Central memory CD8-positive, alpha-beta T cell (primary cell): ENCODE measurements at regions not wholly inside any gene's neighbourhood (a gene's known extent, or its start where the extent isn't known, plus 50 kb on each side); places are given as distances from the start of the nearest gene placed in this dataset.
"Not testable (repeated sequence)": the region's sequence is repeated elsewhere in the genome, so short reads cannot be mapped to it uniquely, and the experiment has no call there.

ENCODE experiments used
- ATAC-seq: fragments of 150-1000 bp; cut with Tn5 transposase; replicated peaks from 2 replicates; pipeline ENCODE4 v1.10.0; 2022; ENCODE audit warnings: mild to moderate bottlenecking, moderate FRiP score, moderate number of reproducible peaks; ENCODE audit not compliant: poor library complexity, severe bottlenecking; ENCODE audit errors: extremely low read depth
- DNase-seq, 2 donors: peaks; one replicate each; pipeline ENCODE4 v3.0.0; 2021; ENCODE audit warnings: low spot score in 2 of 2
- H3K27ac Mint-ChIP-seq: one replicate; pipeline ENCODE4 v1.8.0; 2022; ENCODE audit warnings: low read depth, mild to moderate bottlenecking, moderate library complexity, mixed read lengths
- H3K27me3 Mint-ChIP-seq: one replicate; pipeline ENCODE4 v1.8.0; 2022; ENCODE audit warnings: mixed read lengths
- H3K36me3 Mint-ChIP-seq: one replicate; pipeline ENCODE4 v1.8.0; 2022; ENCODE audit warnings: mild to moderate bottlenecking, moderate library complexity, mixed read lengths; ENCODE audit not compliant: insufficient read depth
- H3K4me1 Mint-ChIP-seq: one replicate; pipeline ENCODE4 v1.8.0; 2022; ENCODE audit warnings: mixed read lengths
- H3K4me3 Mint-ChIP-seq: one replicate; pipeline ENCODE4 v1.8.0; 2022; ENCODE audit warnings: mild to moderate bottlenecking, moderate library complexity, mixed read lengths
- H3K9me3 Mint-ChIP-seq: one replicate; pipeline ENCODE4 v1.8.0; 2022; ENCODE audit warnings: mixed read lengths

GRCh38 chr15:75775296-75776064 lies 62.8 kb upstream of the CSPG4 start:
- no peak overlapping the region for H3K4me3 Mint-ChIP-seq
- ATAC-seq (no peak), DNase-seq (no peak)
- no peaks in the 10 kb centered on the region for H3K9me3 Mint-ChIP-seq
- no peaks in the 10 kb centered on the region for H3K36me3 Mint-ChIP-seq
- peaks cover 31% of the 10 kb centered on the region for H3K27me3 Mint-ChIP-seq
- no peak overlapping the region for H3K27ac Mint-ChIP-seq
- no peaks in the 10 kb centered on the region for H3K4me1 Mint-ChIP-seq

GRCh38 chr15:75773974-75774373 lies 61.3 kb upstream of the CSPG4 start:
- not testable (repeated sequence) for ATAC-seq, H3K9me3 Mint-ChIP-seq, DNase-seq, H3K36me3 Mint-ChIP-seq, H3K4me3 Mint-ChIP-seq, H3K4me1 Mint-ChIP-seq, H3K27ac Mint-ChIP-seq
- H3K27me3 Mint-ChIP-seq: peaks cover 16% of the 10 kb centered on the region

GRCh38 chr15:75771054-75771453 lies 58.4 kb upstream of the CSPG4 start:
- H3K4me3 Mint-ChIP-seq, H3K36me3 Mint-ChIP-seq, ATAC-seq, H3K27ac Mint-ChIP-seq, H3K9me3 Mint-ChIP-seq, H3K27me3 Mint-ChIP-seq, H3K4me1 Mint-ChIP-seq, DNase-seq: not testable (repeated sequence)

- Mint-ChIP-seq H3K9me3 (no peaks in the 10 kb centered on the region), H3K27ac (no peak overlapping the region), H3K4me3 (no peak overlapping the region), H3K27me3 (no peaks in the 10 kb centered on the region), H3K4me1 (no peaks in the 10 kb centered on the region), H3K36me3 (peaks cover 2% of the 10 kb centered on the region)
- no peak for DNase-seq
- no peak for ATAC-seq
Measured at GRCh38 chr15:75770131-75770530, 57.5 kb upstream of the CSPG4 start.

GRCh38 chr15:75768526-75768925 lies 55.9 kb upstream of the CSPG4 start:
- not testable (repeated sequence) for H3K27ac Mint-ChIP-seq

GRCh38 chr15:75765551-75766305 lies 53.1 kb upstream of the CSPG4 start:
- DNase-seq, H3K36me3 Mint-ChIP-seq, H3K27ac Mint-ChIP-seq: not testable (repeated sequence)

More at GRCh38 chr15:75768526-75768925, 55.9 kb upstream of the CSPG4 start:
- not testable (repeated sequence) for H3K9me3 Mint-ChIP-seq, H3K4me3 Mint-ChIP-seq, H3K4me1 Mint-ChIP-seq, H3K36me3 Mint-ChIP-seq, ATAC-seq, DNase-seq, H3K27me3 Mint-ChIP-seq

GRCh38 chr15:75764845-75765550 lies 52.4 kb upstream of the CSPG4 start:
- not testable (repeated sequence) for H3K4me1 Mint-ChIP-seq, H3K27ac Mint-ChIP-seq, DNase-seq, H3K36me3 Mint-ChIP-seq, H3K4me3 Mint-ChIP-seq, H3K9me3 Mint-ChIP-seq, ATAC-seq
- peaks cover 24% of the 10 kb centered on the region for H3K27me3 Mint-ChIP-seq

More at GRCh38 chr15:75765551-75766305, 53.1 kb upstream of the CSPG4 start:
- not testable (repeated sequence) for H3K4me1 Mint-ChIP-seq, ATAC-seq, H3K9me3 Mint-ChIP-seq, H3K4me3 Mint-ChIP-seq
- H3K27me3 Mint-ChIP-seq: peaks cover 24% of the 10 kb centered on the region

- not testable (repeated sequence) for ATAC-seq, H3K27ac Mint-ChIP-seq
Measured at GRCh38 chr15:75763635-75764600, 51.3 kb upstream of the CSPG4 start.

GRCh38 chr15:75763137-75763611 lies 50.5 kb upstream of the CSPG4 start:
- H3K27me3 Mint-ChIP-seq: peaks cover 24% of the 10 kb centered on the region
- no peak overlapping the region for H3K4me3 Mint-ChIP-seq
- ATAC-seq (no peak), DNase-seq (no peak)
- no peaks in the 10 kb centered on the region for H3K9me3 Mint-ChIP-seq
- H3K27ac Mint-ChIP-seq: no peak overlapping the region
- no peaks in the 10 kb centered on the region for H3K4me1 Mint-ChIP-seq
- peaks cover 2% of the 10 kb centered on the region for H3K36me3 Mint-ChIP-seq

More at GRCh38 chr15:75763635-75764600, 51.3 kb upstream of the CSPG4 start:
- not testable (repeated sequence) for H3K4me3 Mint-ChIP-seq, H3K36me3 Mint-ChIP-seq, H3K4me1 Mint-ChIP-seq, H3K9me3 Mint-ChIP-seq, DNase-seq
- H3K27me3 Mint-ChIP-seq: peaks cover 24% of the 10 kb centered on the region
